Embryonic facial prominence (tissue), 1 donor: ENCODE measurements at regions not wholly inside any gene's neighbourhood (a gene's known extent, or its start where the extent isn't known, plus 50 kb on each side); places are given as distances from the start of the nearest gene placed in this dataset.

ENCODE experiments used
- DNase-seq: peaks from one replicate; pipeline ENCODE4 v3.0.0-alpha.2; 2016; ENCODE audit errors: extremely low spot score

GRCh38 chr9:129506041-129506440, 114.9 kb downstream of the C9orf50 start:
- DNase-seq: no peak

- no peak for DNase-seq
Measured at GRCh38 chr9:129505270-129505902, 115.5 kb downstream of the C9orf50 start.

- DNase-seq: no peak
Measured at GRCh38 chr9:129504404-129504803, 116.5 kb downstream of the C9orf50 start.

- no peak for DNase-seq
Measured at GRCh38 chr9:129501771-129502319, 119.1 kb downstream of the C9orf50 start.

- no peak for DNase-seq
Measured at GRCh38 chr9:129500863-129501770, 119.8 kb downstream of the C9orf50 start.

- DNase-seq: peak; percentile 81
Measured at GRCh38 chr9:129500161-129500862, 120.6 kb downstream of the C9orf50 start.

- no peak for DNase-seq
Measured at GRCh38 chr9:129498451-129499384, 122.2 kb downstream of the C9orf50 start.

- no peak for DNase-seq
Measured at GRCh38 chr9:129497813-129498450, 123.0 kb downstream of the C9orf50 start.

GRCh38 chr9:129497005-129497812, 123.7 kb downstream of the C9orf50 start:
- peak; percentile 90 for DNase-seq

GRCh38 chr9:129496473-129497004, 124.4 kb downstream of the C9orf50 start:
- DNase-seq: no peak

- DNase-seq: peak; percentile 87
Measured at GRCh38 chr9:129495620-129496472, 125.1 kb downstream of the C9orf50 start.

GRCh38 chr9:129494113-129494789, 126.7 kb downstream of the C9orf50 start:
- DNase-seq: no peak

GRCh38 chr9:129493706-129494047, 127.2 kb downstream of the C9orf50 start:
- DNase-seq: no peak

- no peak for DNase-seq
Measured at GRCh38 chr9:129493002-129493705, 127.7 kb downstream of the C9orf50 start.

- DNase-seq: no peak
Measured at GRCh38 chr9:129491487-129491855, 129.4 kb downstream of the C9orf50 start.

GRCh38 chr9:129490583-129491486, 130.1 kb downstream of the C9orf50 start:
- no peak for DNase-seq
